H1 (cell line): ENCODE measurements at regions not wholly inside any gene's neighbourhood (a gene's known extent, or its start where the extent isn't known, plus 50 kb on each side); places are given as distances from the start of the nearest gene placed in this dataset.

Source experiments
- CTCF ChIA-PET: fragments of 300-600 bp; sonication (Branson Sonifier 250); formaldehyde crosslinking; loops from one replicate; lab custom pipeline; 2021; ENCODE audit not compliant: partially characterized antibody; lab: Charles Lee
- POLR2A ChIA-PET: fragments of 300-600 bp; sonication (Branson Sonifier 250); formaldehyde crosslinking; loops from one replicate; lab custom pipeline; 2021; ENCODE audit warnings: inconsistent platforms; ENCODE audit not compliant: partially characterized antibody; lab: Charles Lee
- DNase-seq, 2 experiments: peaks; one replicate each; pipeline versions ENCODE4 v3.0.0 to v3.0.0-alpha.2; 2010 to 2022; ENCODE audit warnings: low spot score in 2 of 2, low read depth in 1 of 2, mixed read lengths in 1 of 2
- FAIRE-seq: peaks from 2 replicates; lab custom pipeline; 2011; peaks lifted over from hg19 to GRCh38; lab: Jason Lieb, UNC
- H2AFZ ChIP-seq: 2 replicates; pipeline ENCODE4 v1.8.1; 2012; ENCODE audit warnings: low read length, inconsistent platforms
- H2AK5ac ChIP-seq: 2 replicates; pipeline ENCODE4 v1.6.1; 2013; ENCODE audit warnings: low read depth, low read length
- H2BK120ac ChIP-seq: replicated peaks from 2 replicates; pipeline ENCODE3; 2013; ENCODE audit warnings: low read depth, low read length, inconsistent platforms
- H2BK12ac ChIP-seq: 2 replicates; pipeline ENCODE4 v1.6.1; 2013; ENCODE audit warnings: low read depth, low read length
- H2BK15ac ChIP-seq: 2 replicates; pipeline ENCODE4 v1.6.1; 2013; ENCODE audit warnings: low read length
- H2BK20ac ChIP-seq: 2 replicates; pipeline ENCODE4 v1.6.1; 2013; ENCODE audit warnings: low read length
- H2BK5ac ChIP-seq: 2 replicates; pipeline ENCODE4 v1.6.1; 2013; ENCODE audit warnings: low read depth, low read length
- H3K14ac ChIP-seq: 2 replicates; pipeline ENCODE4 v1.6.1; 2013; ENCODE audit warnings: inconsistent platforms; ENCODE audit not compliant: insufficient read length
- H3K18ac ChIP-seq: 2 replicates; pipeline ENCODE4 v1.6.1; 2013; ENCODE audit warnings: low read length; ENCODE audit errors: extremely low read depth
- H3K23ac ChIP-seq: 2 replicates; pipeline ENCODE4 v1.6.1; 2013; ENCODE audit warnings: inconsistent platforms; ENCODE audit not compliant: insufficient read length
- H3K23me2 ChIP-seq: 2 replicates; pipeline ENCODE4 v1.6.1; 2013; ENCODE audit warnings: low read depth, low read length
- H3K27ac ChIP-seq: 2 replicates; pipeline ENCODE4 v1.6.1; 2011; ENCODE audit warnings: low read depth, low read length, inconsistent platforms
- H3K27me3 ChIP-seq, 4 experiments: replicated peaks in 1 of 4; 1 replicate in 1 of 4; 2 replicates in 3 of 4; pipeline versions ENCODE4 v1.6.1 to v1.8.1; 2011 to 2013; ENCODE audit warnings: low read length in 3 of 4, mild to moderate bottlenecking in 3 of 4, inconsistent platforms in 2 of 4, mixed read lengths in 2 of 4, moderate library complexity in 1 of 4; ENCODE audit not compliant: control insufficient read depth in 3 of 4, insufficient read depth in 3 of 4; ENCODE audit errors: extremely low read depth in 1 of 4
- H3K36me3 ChIP-seq, 4 experiments: 2 replicates each; pipeline versions ENCODE4 v1.6.1 to v1.8.1; 2011 to 2013; ENCODE audit warnings: mild to moderate bottlenecking in 4 of 4, low read length in 3 of 4, moderate library complexity in 2 of 4, control low read depth in 1 of 4, inconsistent platforms in 1 of 4; ENCODE audit not compliant: insufficient read depth in 4 of 4, control insufficient read depth in 2 of 4
- H3K4ac ChIP-seq: replicated peaks from 2 replicates; pipeline ENCODE3; 2013; ENCODE audit warnings: low read length, low read depth, mixed read lengths, inconsistent platforms; ENCODE audit not compliant: insufficient read length
- H3K4me1 ChIP-seq, 4 experiments: replicated peaks in 1 of 4; 1 replicate in 1 of 4; 2 replicates in 3 of 4; pipeline versions ENCODE4 v1.6.1 to v1.8.1; 2011 to 2013; ENCODE audit warnings: low read length in 3 of 4, inconsistent platforms in 2 of 4, mixed read lengths in 1 of 4; ENCODE audit not compliant: insufficient read depth in 4 of 4, control insufficient read depth in 3 of 4
- H3K4me2 ChIP-seq, 2 experiments: 2 replicates each; pipeline versions ENCODE4 v1.6.1 to v1.8.1; 2011 to 2013; ENCODE audit warnings: low read depth in 2 of 2, low read length in 2 of 2, control low read depth in 1 of 2, inconsistent platforms in 1 of 2, mild to moderate bottlenecking in 1 of 2; ENCODE audit not compliant: insufficient read depth in 1 of 2
- H3K4me3 ChIP-seq, 4 experiments: fragments of 200-600, 300-600 bp in 1 of 4; sonication (generic), shearing (Covaris generic), sonication (Bioruptor Twin) in 1 of 4; 2 replicates each; pipeline versions ENCODE4 v1.5.1 to v1.8.1; 2011 to 2016; ENCODE audit warnings: low read length in 4 of 4, low read depth in 3 of 4, control low read depth in 2 of 4, inconsistent platforms in 2 of 4, mild to moderate bottlenecking in 2 of 4, mixed read lengths in 1 of 4, moderate library complexity in 1 of 4; ENCODE audit not compliant: insufficient read depth in 2 of 4; ENCODE audit errors: extremely low read depth in 1 of 4
- H3K56ac ChIP-seq: replicated peaks from 2 replicates; pipeline ENCODE3; 2013; ENCODE audit warnings: low read depth, mild to moderate bottlenecking, mixed read lengths, low read length, inconsistent platforms; ENCODE audit not compliant: insufficient read length
- H3K79me1 ChIP-seq: 2 replicates; pipeline ENCODE4 v1.6.1; 2013; ENCODE audit warnings: low read depth, low read length, control low read depth
- H3K79me2 ChIP-seq, 2 experiments: 2 replicates each; pipeline versions ENCODE4 v1.6.1 to v1.8.1; 2012 to 2013; ENCODE audit warnings: low read length in 2 of 2, mild to moderate bottlenecking in 2 of 2, inconsistent platforms in 1 of 2; ENCODE audit not compliant: insufficient read depth in 2 of 2, control insufficient read depth in 1 of 2
- H3K9ac ChIP-seq, 4 experiments: replicated peaks in 1 of 4; 1 replicate in 1 of 4; 2 replicates in 3 of 4; pipeline versions ENCODE4 v1.6.1 to v1.8.1; 2011 to 2013; ENCODE audit warnings: low read depth in 3 of 4, low read length in 3 of 4, control low read depth in 2 of 4, mild to moderate bottlenecking in 2 of 4, moderate library complexity in 2 of 4, inconsistent platforms in 1 of 4; ENCODE audit errors: extremely low read depth in 1 of 4
- H3K9me3 ChIP-seq, 2 experiments: 2 replicates each; pipeline versions ENCODE4 v1.6.1 to v1.8.1; 2012 to 2013; ENCODE audit warnings: mild to moderate bottlenecking in 2 of 2, moderate library complexity in 2 of 2, control low read depth in 1 of 2, inconsistent platforms in 1 of 2, low read depth in 1 of 2, low read length in 1 of 2, mixed read lengths in 1 of 2; ENCODE audit not compliant: insufficient read depth in 2 of 2
- H4K20me1 ChIP-seq, 2 experiments: replicated peaks in 1 of 2; 2 replicates each; pipeline versions ENCODE3 to v1.8.1; 2011 to 2013; ENCODE audit warnings: inconsistent platforms in 2 of 2, low read length in 2 of 2, mild to moderate bottlenecking in 1 of 2; ENCODE audit not compliant: insufficient read depth in 2 of 2, control insufficient read depth in 1 of 2
- H4K5ac ChIP-seq: 2 replicates; pipeline ENCODE4 v1.6.1; 2013; ENCODE audit warnings: low read length, low read depth, mixed read lengths, inconsistent platforms; ENCODE audit not compliant: insufficient read length
- H4K8ac ChIP-seq: 2 replicates; pipeline ENCODE4 v1.8.0; 2013; ENCODE audit warnings: mild to moderate bottlenecking, moderate library complexity, low read length, inconsistent platforms; ENCODE audit not compliant: insufficient read depth; ENCODE audit errors: extremely low read depth
- H4K91ac ChIP-seq: replicated peaks from 2 replicates; pipeline ENCODE3; 2013; ENCODE audit warnings: low read length, mixed read lengths, inconsistent platforms; ENCODE audit not compliant: insufficient read length
- ATF3 ChIP-seq: IDR thresholded peaks from 2 replicates; pipeline ENCODE4 v1.6.1; 2011; ENCODE audit warnings: low read depth, mild to moderate bottlenecking, low read length; ENCODE audit not compliant: insufficient read depth
- CREB1 ChIP-seq: IDR thresholded peaks from 2 replicates; pipeline ENCODE4 v1.6.1; 2012; ENCODE audit warnings: inconsistent platforms
- GTF2F1 ChIP-seq: IDR thresholded peaks from 2 replicates; pipeline ENCODE4 v1.6.1; 2012; ENCODE audit warnings: low read depth, low read length, improper control_type of control experiment, borderline replicate concordance
- JUND ChIP-seq: IDR thresholded peaks from 2 replicates; pipeline ENCODE4 v1.6.1; 2011; ENCODE audit warnings: mild to moderate bottlenecking, improper control_type of control experiment, low read length
- KDM4A ChIP-seq: IDR thresholded peaks from one replicate; pipeline ENCODE4 v1.7.1; 2012; ENCODE audit warnings: low read depth, mild to moderate bottlenecking, moderate library complexity, low read length, inconsistent platforms; ENCODE audit not compliant: severe bottlenecking
- RAD21 ChIP-seq, 2 experiments: IDR thresholded peaks in 1 of 2; conservative IDR thresholded peaks in 1 of 2; 2 replicates each; pipeline ENCODE4 v1.6.1; 2011; ENCODE audit warnings: low read depth in 2 of 2, low read length in 2 of 2, improper control_type of control experiment in 1 of 2, inconsistent platforms in 1 of 2, mild to moderate bottlenecking in 1 of 2, moderate library complexity in 1 of 2
- SAP30 ChIP-seq: fragments of 300-600 bp; sonication (generic); IDR thresholded peaks from 2 replicates; pipeline ENCODE4 v1.7.1; 2012; ENCODE audit warnings: low read length, moderate library complexity, mild to moderate bottlenecking, inconsistent platforms; ENCODE audit not compliant: insufficient read depth, insufficient replicate concordance
- TAF7 ChIP-seq: optimal IDR thresholded peaks from 2 replicates; pipeline ENCODE3; 2011; ENCODE audit warnings: low read depth, mild to moderate bottlenecking, inconsistent platforms, low read length, moderate library complexity, borderline replicate concordance
- WGBS, 2 experiments: shearing (Covaris generic) in 1 of 2; methylation state at CpG; one replicate each; pipeline versions ENCODE4 v1.1.6 to v1.1.7; 2013 to 2015; ENCODE audit warnings: low lambda C conversion rate in 2 of 2, mixed read lengths in 2 of 2, inconsistent platforms in 1 of 2, low coverage in 1 of 2, missing lambda C conversion rate in 1 of 2; ENCODE audit not compliant: insufficient replicate concordance in 2 of 2, insufficient coverage in 1 of 2, insufficient read length in 1 of 2; ENCODE audit errors: extremely low coverage in 1 of 2, missing lambda C conversion rate in 1 of 2; 5-methylcytosine and 5-hydroxymethylcytosine counted together

GRCh38 chr3:64445944-64446300 lies 220.7 kb upstream of the PRICKLE2 start:
- no peak overlapping the region for H3K9ac ChIP-seq
- H3K18ac ChIP-seq, result no peak overlapping the region
- H3K4me2 ChIP-seq, result peak overlapping the region; percentile 73 to 81
- no peak overlapping the region for H2BK15ac ChIP-seq
- H4K5ac ChIP-seq, result no peak overlapping the region
- H3K14ac ChIP-seq, result no peak overlapping the region
- no peak for DNase-seq
- no peak overlapping the region for H3K23ac ChIP-seq
- no peak overlapping the region for H2BK120ac ChIP-seq
- H3K23me2 ChIP-seq, result peaks cover 3% of the 10 kb centered on the region; the same call in 1 of the 2 replicates
- CTCF ChIA-PET, result interaction anchor here (1.3 to 6.4 kb wide), 5 partner anchors 9 to 38 kb away, joined by 3 to 63 read pairs (median 5); no protein-coding TSS in a partner anchor
- H2AFZ ChIP-seq, result peak overlapping the region; percentile 98; the same call in 1 of the 2 replicates
- H3K4me1 ChIP-seq, result peaks cover 4 to 26% (median 17%) of the 10 kb centered on the region in 4 experiments
- no peak overlapping the region for H3K27ac ChIP-seq
- TF ChIP-seq KDM4A, result no peak
- TF ChIP-seq GTF2F1, result no peak
- no peak for TF ChIP-seq JUND
- no peak for TF ChIP-seq ATF3
- no peak for TF ChIP-seq CREB1
- TF ChIP-seq TAF7, result no peak
- no peak for TF ChIP-seq SAP30
- no peak for TF ChIP-seq RAD21 (IDR thresholded peaks at IDR 0.05 in 1 of 2, conservative IDR thresholded peaks at IDR 0.05 in 1 of 2; ENCODE audit: low read depth in 2 of 2, low read length in 2 of 2)
- TF ChIP-seq, all 59 proteins: peak for 0
- POLR2A ChIA-PET, result interaction anchor here (0.9 to 1.1 kb wide), 3 partner anchors 11 to 14 kb away, joined by 3 read pairs; no protein-coding TSS in a partner anchor
- Histone ChIP-seq H3K56ac (no peak overlapping the region), H2BK12ac (no peak overlapping the region), H4K8ac (no peak overlapping the region), H3K4me3 (peak overlapping the region; percentile 63 to 82 (median 74); a peak in 6 of 8 replicates), H3K36me3 (no peaks in the 10 kb centered on the region), H3K79me2 (no peaks in the 10 kb centered on the region), H3K9me3 (no peaks in the 10 kb centered on the region), H2AK5ac (no peak overlapping the region), H2BK20ac (no peak overlapping the region), H4K20me1 (no peaks in the 10 kb centered on the region), H3K79me1 (no peaks in the 10 kb centered on the region), H2BK5ac (no peak overlapping the region), H3K27me3 (no peaks in the 10 kb centered on the region; a peak in 2 of 7 replicates), H4K91ac (no peak overlapping the region), H3K4ac (no peak overlapping the region)
- no peak for FAIRE-seq
- WGBS, 2 experiments, result 73% methylated on average over 5 of the region's 5 CpGs; no CpG with 5 or more reads in 1 of the 2 experiments
